ENCODE measurements at regions not wholly inside any gene's neighbourhood (a gene's known extent, or its start where the extent isn't known, plus 50 kb on each side); places are given as distances from the start of the nearest gene placed in this dataset.

- TF ChIP-seq CTCF (IDR thresholded peaks at IDR 0.05), result no peak
- TF ChIP-seq POLR2A (IDR thresholded peaks at IDR 0.05; ENCODE audit: low read depth), result no peak
- TF ChIP-seq POLR2AphosphoS5 (IDR thresholded peaks at IDR 0.05), result no peak
- TF ChIP-seq EP300 (IDR thresholded peaks at IDR 0.05), result no peak
These were observed 188.7 kb downstream of the PIK3R1 start for GRCh38 chr5:68404246-68404645.
